Vagina (tissue), 2 donors: ENCODE measurements at regions not wholly inside any gene's neighbourhood (a gene's known extent, or its start where the extent isn't known, plus 50 kb on each side); places are given as distances from the start of the nearest gene placed in this dataset.

Source experiments
- CTCF ChIP-seq, 3 experiments: fragments of 450-650 bp in 2 of 3; fragments of 200-600 bp in 1 of 3; sonication (generic) in 1 of 3; IDR thresholded peaks; one replicate each; pipeline ENCODE4 v1.5.1; 2017 to 2019; ENCODE audit warnings: antibody characterized with exemption in 3 of 3, mild to moderate bottlenecking in 2 of 3, moderate library complexity in 2 of 3
- POLR2A ChIP-seq, 2 donors: fragments of 450-650 bp; IDR thresholded peaks; one replicate each; pipeline ENCODE4 v1.6.1; 2017; ENCODE audit warnings: antibody characterized with exemption in 2 of 2, mild to moderate bottlenecking in 2 of 2, moderate library complexity in 2 of 2
- POLR2AphosphoS5 ChIP-seq, 2 donors: sonication (generic); formaldehyde crosslinking; IDR thresholded peaks; one replicate each; pipeline ENCODE4 v1.9.0; 2017; ENCODE audit warnings: antibody characterized with exemption in 2 of 2, mild to moderate bottlenecking in 2 of 2, low read depth in 1 of 2; ENCODE audit not compliant: insufficient read depth in 1 of 2

GRCh38 chr3:64939747-64940450 lies 252.1 kb upstream of the ADAMTS9 start:
- TF ChIP-seq POLR2AphosphoS5 (IDR thresholded peaks at IDR 0.05; ENCODE audit: insufficient read depth in 1 of 2, low read depth in 1 of 2) (no peak), CTCF (IDR thresholded peaks at IDR 0.05) (no peak), POLR2A (IDR thresholded peaks at IDR 0.05) (no peak)
